ENCODE measurements at regions not wholly inside any gene's neighbourhood (a gene's known extent, or its start where the extent isn't known, plus 50 kb on each side); places are given as distances from the start of the nearest gene placed in this dataset.

DNA sequence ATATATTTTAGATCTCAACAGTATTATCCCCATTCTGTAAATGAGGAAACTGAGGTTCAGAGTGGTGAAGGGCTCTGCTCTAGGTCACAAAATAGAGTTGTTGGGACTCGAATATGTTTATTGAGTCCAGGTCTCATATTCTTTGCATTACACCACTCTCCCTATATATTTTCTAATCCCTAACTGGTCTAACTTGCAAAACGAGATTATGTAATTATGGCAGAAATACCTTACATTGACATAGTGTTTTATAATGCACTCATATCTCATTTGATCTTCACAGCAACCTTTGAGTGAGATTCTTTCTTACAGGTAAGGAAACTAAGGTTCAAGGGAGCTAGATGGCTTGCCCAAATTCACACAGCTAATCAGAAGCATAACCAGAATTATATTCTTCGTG, 106.9 kb upstream of the LRIG3 start:
- Histone ChIP-seq H3K27me3 (ENCODE audit: control insufficient read depth in 1 of 2, insufficient read depth in 2 of 2, low read length in 2 of 2) (no peaks in the 10 kb centered on the region), H3K27ac (ENCODE audit: low read depth in 2 of 2, low read length in 1 of 2) (no peak overlapping the region), H3K4me3 (ENCODE audit: low read depth in 1 of 2, low read length in 2 of 2) (no peak overlapping the region), H3K9me3 (ENCODE audit: control insufficient read depth in 2 of 2, insufficient read depth in 1 of 2, low read depth in 1 of 2, low read length in 1 of 2) (no peaks in the 10 kb centered on the region), H3K4me1 (ENCODE audit: control insufficient read depth in 2 of 2, insufficient read depth in 2 of 2, low read length in 1 of 2) (no peaks in the 10 kb centered on the region), H3K36me3 (ENCODE audit: control insufficient read depth in 2 of 2, insufficient read depth in 2 of 2, low read length in 1 of 2) (no peaks in the 10 kb centered on the region)
- WGBS, 2 donors, result 52 to 55% methylated on average over 3 of the region's 3 CpGs

- no peaks in the 10 kb centered on the region for H3K9me3 ChIP-seq (ENCODE audit: control insufficient read depth in 2 of 2, insufficient read depth in 1 of 2, low read depth in 1 of 2, low read length in 1 of 2)
- H3K36me3 ChIP-seq (ENCODE audit: control insufficient read depth in 2 of 2, insufficient read depth in 2 of 2, low read length in 1 of 2), result no peaks in the 10 kb centered on the region
- WGBS, 2 donors, result 74 to 77% methylated on average over 4 of the region's 4 CpGs
- no peaks in the 10 kb centered on the region for H3K4me1 ChIP-seq (ENCODE audit: control insufficient read depth in 2 of 2, insufficient read depth in 2 of 2, low read length in 1 of 2)
- no peaks in the 10 kb centered on the region for H3K27me3 ChIP-seq (ENCODE audit: control insufficient read depth in 1 of 2, insufficient read depth in 2 of 2, low read length in 2 of 2)
- H3K27ac ChIP-seq (ENCODE audit: low read depth in 2 of 2, low read length in 1 of 2), result no peak overlapping the region
- H3K4me3 ChIP-seq (ENCODE audit: low read depth in 1 of 2, low read length in 2 of 2), result no peak overlapping the region
Observed at GRCh38 chr12:59023861-59024424, 103.6 kb upstream of the LRIG3 start.

- no peaks in the 10 kb centered on the region for H3K4me1 ChIP-seq (ENCODE audit: control insufficient read depth in 2 of 2, insufficient read depth in 2 of 2, low read length in 1 of 2)
- no peaks in the 10 kb centered on the region for H3K9me3 ChIP-seq (ENCODE audit: control insufficient read depth in 2 of 2, insufficient read depth in 1 of 2, low read depth in 1 of 2, low read length in 1 of 2)
- H3K4me3 ChIP-seq (ENCODE audit: low read depth in 1 of 2, low read length in 2 of 2), result no peak overlapping the region
- no peaks in the 10 kb centered on the region for H3K36me3 ChIP-seq (ENCODE audit: control insufficient read depth in 2 of 2, insufficient read depth in 2 of 2, low read length in 1 of 2)
- WGBS, 2 donors, result 92% methylated on average over 14 of the region's 14 CpGs
- no peaks in the 10 kb centered on the region for H3K27me3 ChIP-seq (ENCODE audit: control insufficient read depth in 1 of 2, insufficient read depth in 2 of 2, low read length in 2 of 2)
- no peak overlapping the region for H3K27ac ChIP-seq (ENCODE audit: low read depth in 2 of 2, low read length in 1 of 2)
Observed at GRCh38 chr12:59020073-59020946, 100.0 kb upstream of the LRIG3 start.

GRCh38 chr12:59014885-59015284, 94.6 kb upstream of the LRIG3 start:
- H3K9me3 ChIP-seq (ENCODE audit: control insufficient read depth in 2 of 2, insufficient read depth in 1 of 2, low read depth in 1 of 2, low read length in 1 of 2), result no peaks in the 10 kb centered on the region
- no peaks in the 10 kb centered on the region for H3K36me3 ChIP-seq (ENCODE audit: control insufficient read depth in 2 of 2, insufficient read depth in 2 of 2, low read length in 1 of 2)
- H3K4me1 ChIP-seq (ENCODE audit: control insufficient read depth in 2 of 2, insufficient read depth in 2 of 2, low read length in 1 of 2), result no peaks in the 10 kb centered on the region
- peaks cover 0 to 2% of the 10 kb centered on the region in 2 donors for H3K27me3 ChIP-seq (ENCODE audit: control insufficient read depth in 1 of 2, insufficient read depth in 2 of 2, low read length in 2 of 2)
- no peak overlapping the region for H3K27ac ChIP-seq (ENCODE audit: low read depth in 2 of 2, low read length in 1 of 2)
- no peak overlapping the region for H3K4me3 ChIP-seq (ENCODE audit: low read depth in 1 of 2, low read length in 2 of 2)
- 94 to 100% methylated on average over 1 of the region's 1 CpG for WGBS, 2 donors

- Histone ChIP-seq H3K4me1 (ENCODE audit: control insufficient read depth in 2 of 2, insufficient read depth in 2 of 2, low read length in 1 of 2) (no peaks in the 10 kb centered on the region), H3K36me3 (ENCODE audit: control insufficient read depth in 2 of 2, insufficient read depth in 2 of 2, low read length in 1 of 2) (no peaks in the 10 kb centered on the region), H3K27ac (ENCODE audit: low read depth in 2 of 2, low read length in 1 of 2) (no peak overlapping the region), H3K27me3 (ENCODE audit: control insufficient read depth in 1 of 2, insufficient read depth in 2 of 2, low read length in 2 of 2) (peaks cover 0 to 2% of the 10 kb centered on the region in 2 donors), H3K9me3 (ENCODE audit: control insufficient read depth in 2 of 2, insufficient read depth in 1 of 2, low read depth in 1 of 2, low read length in 1 of 2) (no peaks in the 10 kb centered on the region), H3K4me3 (ENCODE audit: low read depth in 1 of 2, low read length in 2 of 2) (no peak overlapping the region)
- 71 to 80% methylated on average over 3 of the region's 3 CpGs for WGBS, 2 donors
Observed at GRCh38 chr12:59010941-59011340, 90.6 kb upstream of the LRIG3 start.

DNA sequence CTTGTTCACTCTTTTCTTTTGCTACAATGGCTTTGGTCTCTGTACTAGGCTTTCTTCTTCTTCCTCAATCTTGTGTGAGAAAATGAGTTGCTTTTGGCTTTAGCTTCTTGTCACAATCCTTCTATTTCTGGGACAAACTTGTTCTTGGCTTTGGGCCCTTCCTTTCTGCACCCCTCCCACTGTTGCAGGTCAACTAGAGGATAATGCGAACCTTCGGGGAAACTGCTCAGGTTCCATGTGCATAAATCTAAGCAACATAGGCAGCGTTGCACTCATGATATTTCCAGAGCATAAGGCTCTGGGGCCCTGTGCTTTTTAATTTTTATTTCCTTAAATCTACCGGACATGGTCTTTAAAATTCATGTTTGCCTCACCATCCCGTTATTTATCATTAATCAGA, 89.8 kb upstream of the LRIG3 start:
- WGBS, 2 donors, result 92 to 95% methylated on average over 5 of the region's 5 CpGs
- Histone ChIP-seq H3K36me3 (ENCODE audit: control insufficient read depth in 2 of 2, insufficient read depth in 2 of 2, low read length in 1 of 2) (no peaks in the 10 kb centered on the region), H3K9me3 (ENCODE audit: control insufficient read depth in 2 of 2, insufficient read depth in 1 of 2, low read depth in 1 of 2, low read length in 1 of 2) (no peaks in the 10 kb centered on the region), H3K4me3 (ENCODE audit: low read depth in 1 of 2, low read length in 2 of 2) (no peak overlapping the region), H3K27me3 (ENCODE audit: control insufficient read depth in 1 of 2, insufficient read depth in 2 of 2, low read length in 2 of 2) (peaks cover 0 to 2% of the 10 kb centered on the region in 2 donors), H3K27ac (ENCODE audit: low read depth in 2 of 2, low read length in 1 of 2) (no peak overlapping the region), H3K4me1 (ENCODE audit: control insufficient read depth in 2 of 2, insufficient read depth in 2 of 2, low read length in 1 of 2) (no peaks in the 10 kb centered on the region)

- Histone ChIP-seq H3K9me3 (ENCODE audit: control insufficient read depth in 2 of 2, insufficient read depth in 1 of 2, low read depth in 1 of 2, low read length in 1 of 2) (no peaks in the 10 kb centered on the region), H3K4me3 (ENCODE audit: low read depth in 1 of 2, low read length in 2 of 2) (no peak overlapping the region), H3K36me3 (ENCODE audit: control insufficient read depth in 2 of 2, insufficient read depth in 2 of 2, low read length in 1 of 2) (no peaks in the 10 kb centered on the region), H3K27me3 (ENCODE audit: control insufficient read depth in 1 of 2, insufficient read depth in 2 of 2, low read length in 2 of 2) (no peaks in the 10 kb centered on the region), H3K4me1 (ENCODE audit: control insufficient read depth in 2 of 2, insufficient read depth in 2 of 2, low read length in 1 of 2) (no peaks in the 10 kb centered on the region), H3K27ac (ENCODE audit: low read depth in 2 of 2, low read length in 1 of 2) (no peak overlapping the region)
- WGBS, 2 donors, result 62 to 63% methylated on average over 3 of the region's 3 CpGs
Observed at GRCh38 chr12:59007620-59008019, 87.3 kb upstream of the LRIG3 start.

- Histone ChIP-seq H3K4me3 (ENCODE audit: low read depth in 1 of 2, low read length in 2 of 2) (no peak overlapping the region), H3K36me3 (ENCODE audit: control insufficient read depth in 2 of 2, insufficient read depth in 2 of 2, low read length in 1 of 2) (no peaks in the 10 kb centered on the region), H3K27me3 (ENCODE audit: control insufficient read depth in 1 of 2, insufficient read depth in 2 of 2, low read length in 2 of 2) (no peaks in the 10 kb centered on the region), H3K4me1 (ENCODE audit: control insufficient read depth in 2 of 2, insufficient read depth in 2 of 2, low read length in 1 of 2) (no peaks in the 10 kb centered on the region), H3K27ac (ENCODE audit: low read depth in 2 of 2, low read length in 1 of 2) (no peak overlapping the region), H3K9me3 (ENCODE audit: control insufficient read depth in 2 of 2, insufficient read depth in 1 of 2, low read depth in 1 of 2, low read length in 1 of 2) (no peaks in the 10 kb centered on the region)
- 71 to 76% methylated on average over 4 of the region's 4 CpGs for WGBS, 2 donors
Observed at GRCh38 chr12:59005193-59005955, 85.1 kb upstream of the LRIG3 start.

DNA sequence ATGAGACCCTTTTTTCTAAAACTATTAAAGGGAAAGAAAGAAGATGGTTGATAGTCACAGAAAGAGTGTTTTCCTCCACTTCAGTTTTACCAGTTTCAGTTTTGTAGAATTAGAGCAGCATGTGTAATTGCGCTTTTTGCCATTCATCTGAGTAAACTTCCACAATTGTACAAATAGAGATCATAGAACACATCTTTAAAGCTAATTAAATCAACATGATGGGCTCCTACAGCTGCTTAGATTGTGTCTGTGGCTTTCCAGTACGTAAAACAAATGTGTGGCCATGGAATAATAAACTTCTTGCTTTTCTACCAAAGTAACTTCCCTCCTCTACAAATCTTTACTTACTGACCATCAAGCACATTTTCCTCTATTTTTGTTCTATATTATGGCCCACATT, 84.2 kb upstream of the LRIG3 start:
- Histone ChIP-seq H3K27me3 (ENCODE audit: control insufficient read depth in 1 of 2, insufficient read depth in 2 of 2, low read length in 2 of 2) (no peaks in the 10 kb centered on the region), H3K9me3 (ENCODE audit: control insufficient read depth in 2 of 2, insufficient read depth in 1 of 2, low read depth in 1 of 2, low read length in 1 of 2) (no peaks in the 10 kb centered on the region), H3K4me3 (ENCODE audit: low read depth in 1 of 2, low read length in 2 of 2) (no peak overlapping the region), H3K27ac (ENCODE audit: low read depth in 2 of 2, low read length in 1 of 2) (no peak overlapping the region), H3K4me1 (ENCODE audit: control insufficient read depth in 2 of 2, insufficient read depth in 2 of 2, low read length in 1 of 2) (no peaks in the 10 kb centered on the region), H3K36me3 (ENCODE audit: control insufficient read depth in 2 of 2, insufficient read depth in 2 of 2, low read length in 1 of 2) (no peaks in the 10 kb centered on the region)
- 82 to 88% methylated on average over 2 of the region's 2 CpGs for WGBS, 2 donors
